HL-60 (cell line): ENCODE measurements at regions not wholly inside any gene's neighbourhood (a gene's known extent, or its start where the extent isn't known, plus 50 kb on each side); places are given as distances from the start of the nearest gene placed in this dataset.

Source experiments
- GABPA ChIP-seq: IDR thresholded peaks from 2 replicates; pipeline ENCODE4 v1.6.1; 2012; ENCODE audit warnings: low read depth
- POLR2AphosphoS5 ChIP-seq: IDR thresholded peaks from 2 replicates; pipeline ENCODE4 v1.6.1; 2012; ENCODE audit warnings: low read depth
- SPI1 ChIP-seq: IDR thresholded peaks from 2 replicates; pipeline ENCODE4 v1.6.1; 2012; ENCODE audit warnings: low read depth, mild to moderate bottlenecking, borderline replicate concordance
- TF ChIP-seq, protein P1 (sequence below): IDR thresholded peaks from 2 replicates; pipeline ENCODE4 v1.6.1; 2012; ENCODE audit warnings: low read depth; ENCODE audit not compliant: insufficient replicate concordance
- TF ChIP-seq, protein P2 (sequence below): IDR thresholded peaks from one replicate; pipeline ENCODE4 v1.5.1; 2011; ENCODE audit warnings: low read length, control low read depth, inconsistent platforms; ENCODE audit not compliant: insufficient read depth

DNA sequence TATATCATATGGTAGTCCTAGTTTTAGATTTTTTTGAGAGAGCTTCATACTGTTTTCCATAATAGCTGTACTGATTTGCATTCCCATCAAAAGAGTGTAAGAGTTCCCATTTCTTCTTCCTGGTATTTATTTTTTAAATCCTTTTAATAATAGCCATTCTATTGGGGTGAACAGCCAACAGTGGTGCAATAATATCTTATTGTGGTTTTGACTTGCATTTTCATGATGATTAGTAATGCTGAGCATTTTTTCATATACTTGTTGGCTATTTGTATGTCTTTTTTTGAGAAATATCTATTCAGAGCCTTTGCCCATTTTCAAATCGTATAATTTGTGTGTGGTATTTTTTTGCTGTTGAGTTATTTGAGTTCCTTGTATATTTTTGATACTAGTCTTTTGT is 167.4 kb downstream of the FZD1 start:
- TF ChIP-seq, protein P1, sequence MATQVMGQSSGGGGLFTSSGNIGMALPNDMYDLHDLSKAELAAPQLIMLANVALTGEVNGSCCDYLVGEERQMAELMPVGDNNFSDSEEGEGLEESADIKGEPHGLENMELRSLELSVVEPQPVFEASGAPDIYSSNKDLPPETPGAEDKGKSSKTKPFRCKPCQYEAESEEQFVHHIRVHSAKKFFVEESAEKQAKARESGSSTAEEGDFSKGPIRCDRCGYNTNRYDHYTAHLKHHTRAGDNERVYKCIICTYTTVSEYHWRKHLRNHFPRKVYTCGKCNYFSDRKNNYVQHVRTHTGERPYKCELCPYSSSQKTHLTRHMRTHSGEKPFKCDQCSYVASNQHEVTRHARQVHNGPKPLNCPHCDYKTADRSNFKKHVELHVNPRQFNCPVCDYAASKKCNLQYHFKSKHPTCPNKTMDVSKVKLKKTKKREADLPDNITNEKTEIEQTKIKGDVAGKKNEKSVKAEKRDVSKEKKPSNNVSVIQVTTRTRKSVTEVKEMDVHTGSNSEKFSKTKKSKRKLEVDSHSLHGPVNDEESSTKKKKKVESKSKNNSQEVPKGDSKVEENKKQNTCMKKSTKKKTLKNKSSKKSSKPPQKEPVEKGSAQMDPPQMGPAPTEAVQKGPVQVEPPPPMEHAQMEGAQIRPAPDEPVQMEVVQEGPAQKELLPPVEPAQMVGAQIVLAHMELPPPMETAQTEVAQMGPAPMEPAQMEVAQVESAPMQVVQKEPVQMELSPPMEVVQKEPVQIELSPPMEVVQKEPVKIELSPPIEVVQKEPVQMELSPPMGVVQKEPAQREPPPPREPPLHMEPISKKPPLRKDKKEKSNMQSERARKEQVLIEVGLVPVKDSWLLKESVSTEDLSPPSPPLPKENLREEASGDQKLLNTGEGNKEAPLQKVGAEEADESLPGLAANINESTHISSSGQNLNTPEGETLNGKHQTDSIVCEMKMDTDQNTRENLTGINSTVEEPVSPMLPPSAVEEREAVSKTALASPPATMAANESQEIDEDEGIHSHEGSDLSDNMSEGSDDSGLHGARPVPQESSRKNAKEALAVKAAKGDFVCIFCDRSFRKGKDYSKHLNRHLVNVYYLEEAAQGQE = no peak
- TF ChIP-seq, protein P2, sequence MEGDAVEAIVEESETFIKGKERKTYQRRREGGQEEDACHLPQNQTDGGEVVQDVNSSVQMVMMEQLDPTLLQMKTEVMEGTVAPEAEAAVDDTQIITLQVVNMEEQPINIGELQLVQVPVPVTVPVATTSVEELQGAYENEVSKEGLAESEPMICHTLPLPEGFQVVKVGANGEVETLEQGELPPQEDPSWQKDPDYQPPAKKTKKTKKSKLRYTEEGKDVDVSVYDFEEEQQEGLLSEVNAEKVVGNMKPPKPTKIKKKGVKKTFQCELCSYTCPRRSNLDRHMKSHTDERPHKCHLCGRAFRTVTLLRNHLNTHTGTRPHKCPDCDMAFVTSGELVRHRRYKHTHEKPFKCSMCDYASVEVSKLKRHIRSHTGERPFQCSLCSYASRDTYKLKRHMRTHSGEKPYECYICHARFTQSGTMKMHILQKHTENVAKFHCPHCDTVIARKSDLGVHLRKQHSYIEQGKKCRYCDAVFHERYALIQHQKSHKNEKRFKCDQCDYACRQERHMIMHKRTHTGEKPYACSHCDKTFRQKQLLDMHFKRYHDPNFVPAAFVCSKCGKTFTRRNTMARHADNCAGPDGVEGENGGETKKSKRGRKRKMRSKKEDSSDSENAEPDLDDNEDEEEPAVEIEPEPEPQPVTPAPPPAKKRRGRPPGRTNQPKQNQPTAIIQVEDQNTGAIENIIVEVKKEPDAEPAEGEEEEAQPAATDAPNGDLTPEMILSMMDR = no peak
- TF ChIP-seq POLR2AphosphoS5 (no peak), SPI1 (no peak), GABPA (no peak)
